Caco-2 (cell line): ENCODE measurements at regions not wholly inside any gene's neighbourhood (a gene's known extent, or its start where the extent isn't known, plus 50 kb on each side); places are given as distances from the start of the nearest gene placed in this dataset.

Experiments used
- BruUV-seq: library from RNA; stranded (reverse); fragments of 400-500 nt; replicated peaks from 2 replicates; lab custom pipeline; 2021; lab: Mats Ljungman, UMichigan
- CTCF ChIA-PET: fragments of 300-600 bp; sonication (Branson Sonifier 250); formaldehyde crosslinking; loops from one replicate; lab custom pipeline; 2022; ENCODE audit warnings: antibody characterized with exemption; lab: Charles Lee
- POLR2A ChIA-PET: fragments of 300-600 bp; sonication (Branson Sonifier 250); formaldehyde crosslinking; loops from one replicate; lab custom pipeline; 2022; ENCODE audit warnings: antibody characterized with exemption; lab: Charles Lee
- DNase-seq, 2 experiments: peaks; one replicate each; pipeline versions ENCODE4 v3.0.0 to v3.0.0-alpha.2; 2020 to 2022
- H3K27me3 ChIP-seq: replicated peaks from 2 replicates; pipeline ENCODE4 v1.6.0; 2011; ENCODE audit warnings: low read length; ENCODE audit not compliant: control insufficient read depth, insufficient read depth
- H3K36me3 ChIP-seq: 2 replicates; pipeline ENCODE4 v1.5.1; 2011; ENCODE audit warnings: low read length; ENCODE audit not compliant: control insufficient read depth, insufficient read depth
- H3K4me1 ChIP-seq: fragments of 250-450 bp; sonication (Bioruptor Pico); 2 replicates; pipeline ENCODE4 v1.5.1; 2020; ENCODE audit warnings: mild to moderate bottlenecking
- H3K4me3 ChIP-seq: 2 replicates; pipeline ENCODE4 v1.5.1; 2011; ENCODE audit warnings: low read depth, mild to moderate bottlenecking, control low read depth, low read length
- H3K9me3 ChIP-seq: fragments of 250-450 bp; sonication (Bioruptor Pico); 2 replicates; pipeline ENCODE4 v1.5.1; 2020; ENCODE audit warnings: mild to moderate bottlenecking, moderate library complexity
- H3K27ac Mint-ChIP-seq: one replicate; pipeline ENCODE4 v1.8.0; 2022; ENCODE audit warnings: mixed read lengths; ENCODE audit not compliant: unreplicated experiment
- H3K27me3 Mint-ChIP-seq: one replicate; pipeline ENCODE4 v1.8.0; 2022; ENCODE audit warnings: mixed read lengths; ENCODE audit not compliant: insufficient read depth, unreplicated experiment
- H3K36me3 Mint-ChIP-seq: one replicate; pipeline ENCODE4 v1.8.0; 2022; ENCODE audit warnings: mild to moderate bottlenecking, mixed read lengths; ENCODE audit not compliant: insufficient read depth, unreplicated experiment
- H3K4me1 Mint-ChIP-seq: one replicate; pipeline ENCODE4 v1.8.0; 2022; ENCODE audit warnings: low read depth, mixed read lengths; ENCODE audit not compliant: unreplicated experiment
- H3K4me3 Mint-ChIP-seq: one replicate; pipeline ENCODE4 v1.8.0; 2022; ENCODE audit warnings: mild to moderate bottlenecking, moderate library complexity, mixed read lengths; ENCODE audit not compliant: unreplicated experiment
- H3K9me3 Mint-ChIP-seq: one replicate; pipeline ENCODE4 v1.8.0; 2022; ENCODE audit warnings: mixed read lengths; ENCODE audit not compliant: unreplicated experiment
- intact Hi-C: fragments of 100-400 bp; cut with micrococcal nuclease; formaldehyde crosslinking; loops from one replicate; pipeline ENCODE4 v1.10.0; 2022; ENCODE audit not compliant: unreplicated experiment
- TF ChIP-seq, protein P1 (sequence below), 2 experiments: fragments of 200-600 bp in 1 of 2; IDR thresholded peaks; 1 replicate in 1 of 2; 2 replicates in 1 of 2; pipeline versions ENCODE4 v1.5.1 to v1.8.0; 2011 to 2022; ENCODE audit warnings: antibody characterized with exemption in 1 of 2, control low read depth in 1 of 2, inconsistent platforms in 1 of 2, low read depth in 1 of 2, low read length in 1 of 2, mild to moderate bottlenecking in 1 of 2, moderate library complexity in 1 of 2; ENCODE audit not compliant: insufficient read depth in 1 of 2, severe bottlenecking in 1 of 2, unreplicated experiment in 1 of 2

DNA sequence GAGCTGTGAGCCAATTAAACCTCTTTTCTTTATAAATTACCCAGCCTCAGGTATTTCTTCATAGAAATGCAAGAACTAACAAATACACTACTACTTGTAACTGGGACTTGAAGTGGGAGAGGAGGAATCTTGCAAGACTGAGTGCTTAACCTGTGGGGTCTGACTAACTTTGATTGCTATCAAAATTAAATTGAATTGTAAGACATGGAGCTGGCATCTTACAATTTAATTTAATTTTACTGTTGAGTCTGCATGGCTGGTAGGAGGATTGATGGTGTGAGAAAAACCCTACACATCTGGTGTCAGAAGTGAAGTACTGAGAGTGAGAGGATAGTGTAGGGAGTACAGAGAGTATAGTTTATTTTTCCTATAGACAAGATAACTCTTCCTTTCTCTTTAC lies 1259.9 kb downstream of the CDH12 start:
- Mint-ChIP-seq H3K27ac (no peak overlapping the region), H3K27me3 (no peaks in the 10 kb centered on the region), H3K36me3 (no peaks in the 10 kb centered on the region), H3K4me1 (no peaks in the 10 kb centered on the region), H3K4me3 (no peak overlapping the region), H3K9me3 (no peaks in the 10 kb centered on the region)
- H3K4me3 ChIP-seq: no peak overlapping the region
- POLR2A ChIA-PET: no interaction called here
- no peak for DNase-seq
- BruUV-seq: no TSS peak
- H3K9me3 ChIP-seq: no peaks in the 10 kb centered on the region
- CTCF ChIA-PET: no interaction called here
- intact Hi-C loops: no loop called here
- H3K27me3 ChIP-seq: no peaks in the 10 kb centered on the region
- H3K36me3 ChIP-seq: no peaks in the 10 kb centered on the region
- TF ChIP-seq, protein P1, sequence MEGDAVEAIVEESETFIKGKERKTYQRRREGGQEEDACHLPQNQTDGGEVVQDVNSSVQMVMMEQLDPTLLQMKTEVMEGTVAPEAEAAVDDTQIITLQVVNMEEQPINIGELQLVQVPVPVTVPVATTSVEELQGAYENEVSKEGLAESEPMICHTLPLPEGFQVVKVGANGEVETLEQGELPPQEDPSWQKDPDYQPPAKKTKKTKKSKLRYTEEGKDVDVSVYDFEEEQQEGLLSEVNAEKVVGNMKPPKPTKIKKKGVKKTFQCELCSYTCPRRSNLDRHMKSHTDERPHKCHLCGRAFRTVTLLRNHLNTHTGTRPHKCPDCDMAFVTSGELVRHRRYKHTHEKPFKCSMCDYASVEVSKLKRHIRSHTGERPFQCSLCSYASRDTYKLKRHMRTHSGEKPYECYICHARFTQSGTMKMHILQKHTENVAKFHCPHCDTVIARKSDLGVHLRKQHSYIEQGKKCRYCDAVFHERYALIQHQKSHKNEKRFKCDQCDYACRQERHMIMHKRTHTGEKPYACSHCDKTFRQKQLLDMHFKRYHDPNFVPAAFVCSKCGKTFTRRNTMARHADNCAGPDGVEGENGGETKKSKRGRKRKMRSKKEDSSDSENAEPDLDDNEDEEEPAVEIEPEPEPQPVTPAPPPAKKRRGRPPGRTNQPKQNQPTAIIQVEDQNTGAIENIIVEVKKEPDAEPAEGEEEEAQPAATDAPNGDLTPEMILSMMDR (IDR thresholded peaks at IDR 0.05; ENCODE audit: insufficient read depth in 1 of 2, low read depth in 1 of 2, low read length in 1 of 2, severe bottlenecking in 1 of 2, unreplicated experiment in 1 of 2): no peak
- no peaks in the 10 kb centered on the region for H3K4me1 ChIP-seq

DNA sequence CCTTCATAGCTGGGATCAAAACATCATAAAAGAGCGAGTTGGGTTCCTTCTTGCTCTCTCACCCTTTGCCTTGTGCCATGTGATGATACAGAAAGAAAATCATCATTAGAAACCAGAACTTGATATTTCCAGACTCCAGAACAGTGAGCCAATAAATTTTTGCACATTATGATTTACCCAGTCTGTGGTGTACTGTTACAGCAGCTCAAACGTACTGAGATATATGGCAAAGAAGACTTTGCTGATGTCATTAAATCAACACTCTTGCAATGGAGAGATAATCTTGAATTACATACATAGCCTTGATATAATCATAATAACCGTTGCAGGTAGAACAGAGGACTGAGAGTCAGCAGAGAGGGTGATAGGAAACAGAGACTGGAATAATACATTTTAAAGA lies 1271.6 kb downstream of the CDH12 start:
- POLR2A ChIA-PET: no interaction called here

DNA sequence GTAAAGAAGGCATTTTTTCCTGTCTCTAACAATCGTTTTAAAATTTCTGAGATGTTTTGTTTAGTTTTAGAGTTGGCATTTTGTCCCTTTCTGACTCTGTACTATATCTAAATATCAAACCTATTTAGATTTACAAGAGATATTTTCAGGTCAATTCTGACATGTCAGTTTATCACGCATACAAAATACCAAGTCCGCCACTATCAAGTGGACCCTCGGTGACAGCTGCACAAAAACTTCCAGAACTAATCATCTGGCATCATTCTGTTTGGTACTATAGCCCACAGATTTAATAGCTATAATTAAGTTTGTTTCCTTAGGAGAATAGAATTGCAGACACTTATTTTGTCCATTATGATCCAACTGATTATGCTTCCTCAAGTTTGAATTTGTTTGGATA lies 1278.2 kb downstream of the CDH12 start:
- DNase-seq: no peak
- POLR2A ChIA-PET: no interaction called here
- H3K27me3 Mint-ChIP-seq: no peaks in the 10 kb centered on the region
- Histone ChIP-seq H3K9me3 (no peaks in the 10 kb centered on the region), H3K4me1 (no peaks in the 10 kb centered on the region), H3K4me3 (no peak overlapping the region), H3K27me3 (no peaks in the 10 kb centered on the region), H3K36me3 (no peaks in the 10 kb centered on the region)
- no peaks in the 10 kb centered on the region for H3K36me3 Mint-ChIP-seq
- H3K4me1 Mint-ChIP-seq: no peaks in the 10 kb centered on the region
- H3K9me3 Mint-ChIP-seq: no peaks in the 10 kb centered on the region
- intact Hi-C loops: no loop called here
- H3K27ac Mint-ChIP-seq: no peak overlapping the region
- BruUV-seq: no TSS peak
- TF ChIP-seq, protein P1 (IDR thresholded peaks at IDR 0.05; ENCODE audit: insufficient read depth in 1 of 2, low read depth in 1 of 2, low read length in 1 of 2, severe bottlenecking in 1 of 2, unreplicated experiment in 1 of 2): no peak
- H3K4me3 Mint-ChIP-seq: no peak overlapping the region
- CTCF ChIA-PET: no interaction called here

More for the DNA sequence above, 1271.6 kb downstream of the CDH12 start:
- Mint-ChIP-seq H3K9me3 (no peaks in the 10 kb centered on the region), H3K27me3 (no peaks in the 10 kb centered on the region), H3K36me3 (no peaks in the 10 kb centered on the region), H3K4me1 (no peaks in the 10 kb centered on the region), H3K4me3 (no peak overlapping the region), H3K27ac (no peak overlapping the region)
- Histone ChIP-seq H3K9me3 (no peaks in the 10 kb centered on the region), H3K27me3 (no peaks in the 10 kb centered on the region), H3K4me3 (no peak overlapping the region), H3K36me3 (no peaks in the 10 kb centered on the region), H3K4me1 (no peaks in the 10 kb centered on the region)
- BruUV-seq: no TSS peak
- intact Hi-C loops: no loop called here
- DNase-seq: no peak
- TF ChIP-seq, protein P1 (IDR thresholded peaks at IDR 0.05; ENCODE audit: insufficient read depth in 1 of 2, low read depth in 1 of 2, low read length in 1 of 2, severe bottlenecking in 1 of 2, unreplicated experiment in 1 of 2): no peak
- CTCF ChIA-PET: interaction anchor here (0.6 kb wide), 1 partner anchor 241 kb away, joined by 3 read pairs; no protein-coding TSS in a partner anchor
